A172 (cell line): ENCODE measurements at regions not wholly inside any gene's neighbourhood (a gene's known extent, or its start where the extent isn't known, plus 50 kb on each side); places are given as distances from the start of the nearest gene placed in this dataset.

ENCODE experiments used
- DNase-seq: peaks from one replicate; pipeline ENCODE4 v3.0.0-alpha.2; 2015; ENCODE audit warnings: low spot score

GRCh38 chr16:54577651-54578128 lies 291.1 kb upstream of the IRX3 start:
- no peak for DNase-seq

DNA sequence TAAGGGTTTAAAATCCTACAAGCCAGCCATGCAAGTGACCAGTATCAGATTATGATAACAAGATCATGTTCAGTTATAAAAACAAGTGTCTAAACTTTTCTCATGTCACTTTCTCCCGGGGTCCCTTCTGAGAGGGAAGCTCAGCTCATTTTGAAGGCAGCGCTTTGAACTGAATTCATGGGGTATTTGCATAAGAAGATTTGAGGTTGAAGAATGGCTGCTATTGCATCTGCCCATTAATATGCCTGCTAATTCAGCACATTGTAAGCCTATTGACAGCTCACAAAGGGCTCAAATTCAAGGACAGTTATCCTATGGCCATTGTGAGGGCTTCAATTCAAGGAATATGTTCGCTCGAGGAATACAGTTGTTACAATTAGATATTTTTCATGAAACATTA lies 290.2 kb upstream of the IRX3 start:
- DNase-seq = no peak

DNA sequence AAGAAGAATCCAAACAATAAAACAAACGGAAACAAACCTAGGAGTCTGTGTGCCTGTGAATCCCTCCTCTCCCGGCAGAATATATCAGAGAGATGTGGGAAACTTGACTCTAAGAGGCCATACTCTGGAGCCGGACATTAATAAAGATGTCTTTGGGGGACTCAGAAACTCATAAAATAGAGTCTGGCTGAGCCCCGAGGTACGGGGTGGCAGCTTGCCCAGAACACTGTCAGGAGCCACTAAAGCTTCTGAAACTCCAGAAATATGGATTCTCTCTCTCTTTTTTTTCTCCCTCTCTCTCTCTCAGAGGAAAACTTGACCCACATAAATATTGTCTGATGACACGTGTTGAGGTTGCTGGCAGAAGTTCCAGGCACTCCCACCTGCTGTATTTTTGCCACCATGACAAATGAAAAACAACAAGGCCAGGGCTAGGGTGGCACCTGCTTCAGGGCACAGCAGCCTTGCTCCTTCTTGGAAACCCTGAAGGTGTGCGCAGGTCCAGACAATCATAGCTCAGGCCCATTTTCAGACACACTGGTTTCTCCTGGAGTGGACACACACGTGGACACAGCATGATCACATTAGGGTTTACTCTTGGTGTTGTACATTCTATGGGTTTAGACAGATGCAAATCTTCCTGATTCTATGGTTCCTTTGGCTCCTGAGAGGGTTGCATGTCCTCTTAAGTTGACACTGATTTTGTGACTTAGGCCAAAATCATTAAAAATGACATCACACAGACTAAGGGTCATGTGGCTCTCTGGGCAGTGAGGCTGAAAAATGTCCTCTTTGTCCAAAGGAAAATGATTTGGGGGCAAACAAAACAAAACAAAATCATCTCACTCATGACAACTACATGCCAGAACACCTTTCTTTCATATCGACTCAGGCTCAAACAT lies 282.6 kb upstream of the IRX3 start:
- peak; percentile 0 for DNase-seq

DNA sequence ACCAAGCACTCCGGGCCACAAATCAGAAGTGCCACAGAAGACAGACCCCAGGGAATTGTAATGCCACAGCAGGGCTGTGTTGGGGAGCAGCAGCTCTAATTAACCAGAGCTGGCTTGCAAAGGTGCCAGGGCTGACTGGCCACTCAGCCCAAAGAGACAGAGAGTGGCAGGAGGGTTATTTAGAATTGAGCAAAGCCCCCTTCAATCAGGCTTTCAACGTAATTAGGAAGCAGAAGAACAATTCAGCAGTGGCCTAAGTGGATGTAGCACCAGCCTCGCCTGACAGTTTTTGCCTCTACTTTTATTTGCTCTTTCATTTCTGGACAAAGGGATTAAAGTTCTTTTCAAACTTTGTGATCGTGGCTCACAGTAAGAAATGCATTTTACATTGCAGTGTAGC lies 278.3 kb upstream of the IRX3 start:
- no peak for DNase-seq

DNA sequence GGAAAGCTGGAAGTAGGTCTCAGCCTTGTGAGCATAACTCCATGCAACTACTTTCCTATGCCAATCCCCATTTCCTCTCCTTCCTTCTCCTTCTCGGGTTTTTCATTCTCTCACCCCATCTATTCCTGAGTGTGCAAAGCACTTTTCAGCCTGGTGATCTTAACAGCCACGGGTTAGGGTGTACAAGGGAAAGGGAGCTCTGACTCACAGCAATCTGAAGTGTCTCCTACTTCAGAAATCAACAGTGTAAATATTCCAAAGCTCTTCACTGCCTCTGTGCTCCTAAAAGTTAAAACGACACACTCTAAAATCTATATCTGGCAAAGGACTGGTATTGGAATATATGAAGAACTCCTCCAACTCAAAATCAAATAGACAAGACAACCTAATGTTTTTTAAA lies 268.0 kb upstream of the IRX3 start:
- no peak for DNase-seq

DNA sequence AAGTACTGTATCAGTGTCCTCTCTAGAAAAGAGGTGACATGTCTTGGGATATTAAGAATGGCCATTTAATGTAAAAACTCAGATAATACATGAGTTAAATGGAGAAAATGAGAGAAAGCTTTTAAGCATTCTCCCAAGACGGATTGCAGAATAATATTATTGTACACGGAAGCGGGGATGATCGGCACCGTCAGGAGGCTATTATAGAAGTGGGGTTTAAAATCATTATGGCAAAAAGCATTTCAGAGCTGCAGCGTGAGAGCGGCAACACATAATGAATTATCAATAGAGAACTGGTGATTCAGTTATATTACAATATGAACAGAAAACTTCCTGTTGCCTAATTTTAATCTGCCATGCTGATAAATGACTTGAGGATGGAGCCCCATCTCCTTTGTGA lies 261.7 kb upstream of the IRX3 start:
- no peak for DNase-seq

DNA sequence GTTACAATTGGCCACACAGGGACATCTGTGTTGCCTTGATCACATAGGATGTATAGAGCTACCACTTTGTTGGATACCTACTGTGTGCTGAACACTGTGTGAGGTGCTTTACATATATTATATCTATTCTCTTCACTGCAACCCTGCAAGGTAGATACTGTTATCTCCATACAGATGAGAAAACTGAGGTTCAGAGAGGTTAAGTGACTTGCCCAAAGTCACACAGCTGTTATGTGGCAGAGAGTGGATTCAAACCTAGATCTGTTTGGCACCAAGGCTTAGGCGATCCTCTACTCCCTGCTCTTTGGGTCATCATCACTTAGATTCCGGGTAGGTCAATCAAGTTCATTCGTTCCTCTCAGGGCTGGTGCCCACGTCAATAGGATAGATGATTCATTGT lies 260.5 kb upstream of the IRX3 start:
- DNase-seq = no peak

GRCh38 chr16:54546521-54546920 lies 259.9 kb upstream of the IRX3 start:
- no peak for DNase-seq

DNA sequence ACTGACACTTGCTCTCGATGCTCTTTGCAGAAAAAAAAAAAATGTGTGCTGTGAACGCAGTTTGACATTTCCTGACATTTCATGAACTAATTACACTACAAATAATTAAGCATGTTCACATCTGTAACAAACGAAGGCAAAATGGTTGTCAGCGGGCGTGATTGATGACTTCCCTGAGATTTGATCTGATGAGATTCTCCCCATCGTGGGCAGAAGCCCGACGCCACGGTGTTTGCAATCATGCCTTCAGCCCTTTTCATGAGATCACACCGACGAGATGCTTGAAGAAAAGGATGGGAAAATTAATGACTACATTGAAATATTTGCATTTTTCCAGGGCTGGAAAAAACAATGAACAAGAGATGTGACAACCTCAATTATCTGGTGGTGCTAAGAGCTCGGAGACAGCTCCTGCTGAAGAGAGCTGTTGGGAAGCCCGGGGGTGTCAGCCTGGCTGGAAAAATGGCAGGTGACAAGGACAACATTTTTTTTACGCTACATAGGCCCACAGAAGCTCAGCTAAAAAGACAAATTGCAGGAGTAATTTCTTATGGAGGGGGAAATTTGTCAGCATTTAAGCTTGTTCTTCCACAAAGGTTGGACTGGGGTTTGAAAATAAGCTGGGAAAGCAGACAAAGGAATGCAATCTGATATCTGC lies 259.4 kb upstream of the IRX3 start:
- DNase-seq = no peak

GRCh38 chr16:54544553-54545180 lies 258.1 kb upstream of the IRX3 start:
- no peak for DNase-seq

GRCh38 chr16:54542805-54543505 lies 256.4 kb upstream of the IRX3 start:
- no peak for DNase-seq

- DNase-seq = no peak
Observed at GRCh38 chr16:54540525-54541180, 254.1 kb upstream of the IRX3 start.

DNA sequence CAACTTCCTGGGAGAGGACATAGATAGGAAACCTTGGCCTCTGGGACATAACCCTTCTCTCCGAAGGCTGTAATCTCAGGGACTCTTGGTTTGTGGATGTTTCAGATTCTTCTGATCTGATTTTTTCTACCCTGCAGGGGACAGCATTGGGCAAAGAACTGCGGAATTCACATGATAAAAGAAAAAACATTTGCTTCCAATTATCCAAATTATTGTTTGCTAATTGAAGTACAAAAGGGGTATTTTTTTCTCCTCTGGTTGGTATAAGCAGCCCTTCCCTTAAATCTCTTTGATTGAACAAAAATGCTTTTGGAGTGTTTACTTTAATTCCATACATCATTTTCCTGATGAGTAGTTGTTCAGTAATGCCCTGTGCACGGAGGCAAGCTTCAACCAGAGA lies 251.7 kb upstream of the IRX3 start:
- DNase-seq = no peak

DNA sequence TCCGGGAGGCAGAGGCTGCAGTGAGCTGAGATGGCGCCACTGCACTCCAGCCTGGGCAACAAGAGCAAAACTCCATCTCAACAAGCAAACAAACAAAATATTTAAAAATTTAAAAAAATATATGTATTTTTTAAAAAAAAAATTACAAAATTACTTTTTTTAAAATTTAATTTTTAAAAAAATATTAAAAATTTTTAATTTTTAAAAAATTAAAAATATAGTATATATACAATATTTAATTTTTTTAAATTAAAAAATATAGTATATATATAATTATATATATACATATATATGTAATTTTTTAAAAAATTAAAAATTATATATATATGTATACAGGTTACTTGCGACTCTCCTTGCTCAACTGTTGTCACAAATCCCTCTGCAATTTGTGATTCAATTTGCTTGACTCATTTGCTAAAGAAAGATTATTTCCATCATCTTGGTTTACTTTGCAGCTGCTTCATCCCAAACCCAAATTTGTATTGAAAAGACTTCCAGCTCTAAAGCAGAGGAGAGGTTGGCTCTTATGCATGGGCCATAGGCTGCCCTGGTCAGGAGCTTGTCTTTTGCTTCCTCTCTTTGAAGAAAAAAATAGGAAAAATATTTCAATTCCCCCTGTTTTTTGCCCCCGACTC lies 247.4 kb upstream of the IRX3 start:
- no peak for DNase-seq

GRCh38 chr16:54526916-54527315 lies 240.3 kb upstream of the IRX3 start:
- DNase-seq = peak; percentile 28

GRCh38 chr16:54526087-54526486 lies 239.5 kb upstream of the IRX3 start:
- no peak for DNase-seq

DNA sequence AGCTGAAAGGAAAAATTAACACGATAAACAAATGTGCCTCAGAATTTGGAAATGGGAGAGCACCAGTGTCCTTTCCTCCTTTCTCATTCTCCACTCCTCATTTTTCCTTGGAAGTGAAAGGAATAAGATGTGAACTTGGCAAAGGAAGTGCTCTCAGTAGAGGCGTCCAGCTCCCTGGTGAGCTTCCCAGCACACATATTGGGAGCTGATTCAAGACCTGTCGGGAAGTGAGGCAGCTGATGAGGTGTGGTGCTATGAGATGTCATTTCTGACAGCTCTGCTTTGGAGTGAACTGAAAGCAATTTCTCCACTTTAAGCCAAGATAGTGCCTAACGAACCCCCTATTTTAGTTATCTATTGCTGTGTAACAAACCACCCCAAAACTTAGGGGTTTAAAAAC lies 238.5 kb upstream of the IRX3 start:
- DNase-seq = no peak

DNA sequence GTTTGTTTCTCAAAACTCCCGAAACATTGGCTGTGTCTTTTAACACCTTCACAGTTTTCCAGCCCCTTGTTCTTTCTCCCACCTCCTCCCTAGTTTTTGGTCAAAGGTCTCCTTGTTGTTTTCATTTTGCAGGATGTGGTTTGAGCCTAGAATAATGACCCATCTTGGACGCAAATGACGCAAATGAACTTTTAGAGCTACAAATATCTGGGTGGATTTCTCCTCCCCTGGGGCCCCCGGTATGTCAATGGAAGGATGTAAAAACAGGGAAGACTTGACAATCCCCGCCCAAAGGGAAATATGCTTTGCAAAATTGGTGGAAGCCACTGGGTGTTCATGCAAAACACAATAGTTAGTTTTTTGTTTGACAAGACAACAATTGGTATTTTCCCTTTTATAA lies 236.0 kb upstream of the IRX3 start:
- no peak for DNase-seq

- DNase-seq = no peak
Observed at GRCh38 chr16:54521327-54521726, 234.7 kb upstream of the IRX3 start.

- no peak for DNase-seq
Observed at GRCh38 chr16:54519161-54519695, 232.6 kb upstream of the IRX3 start.

DNA sequence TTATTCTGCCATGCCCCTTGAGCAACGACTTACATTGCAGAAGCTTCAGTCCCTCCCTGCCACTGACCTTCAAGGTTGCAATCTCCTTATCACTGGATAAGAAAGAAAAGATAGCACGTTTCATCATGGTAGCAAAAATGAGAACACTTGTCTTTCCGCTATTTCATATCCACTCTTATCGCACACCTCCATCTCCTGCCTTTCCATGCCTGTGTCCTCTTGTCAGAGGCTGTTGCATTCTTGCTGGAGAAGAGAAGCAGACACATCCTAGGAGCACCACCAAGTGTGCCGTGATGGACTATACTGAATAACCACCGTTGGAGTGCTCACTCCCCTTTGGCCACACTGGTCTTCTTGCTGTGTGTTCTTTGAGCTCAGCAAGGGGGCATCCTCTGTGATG lies 230.6 kb upstream of the IRX3 start:
- DNase-seq = no peak
